ENCODE measurements at regions not wholly inside any gene's neighbourhood (a gene's known extent, or its start where the extent isn't known, plus 50 kb on each side); places are given as distances from the start of the nearest gene placed in this dataset.
"Not testable (repeated sequence)": the region's sequence is repeated elsewhere in the genome, so short reads cannot be mapped to it uniquely, and the experiment has no call there.

DNA sequence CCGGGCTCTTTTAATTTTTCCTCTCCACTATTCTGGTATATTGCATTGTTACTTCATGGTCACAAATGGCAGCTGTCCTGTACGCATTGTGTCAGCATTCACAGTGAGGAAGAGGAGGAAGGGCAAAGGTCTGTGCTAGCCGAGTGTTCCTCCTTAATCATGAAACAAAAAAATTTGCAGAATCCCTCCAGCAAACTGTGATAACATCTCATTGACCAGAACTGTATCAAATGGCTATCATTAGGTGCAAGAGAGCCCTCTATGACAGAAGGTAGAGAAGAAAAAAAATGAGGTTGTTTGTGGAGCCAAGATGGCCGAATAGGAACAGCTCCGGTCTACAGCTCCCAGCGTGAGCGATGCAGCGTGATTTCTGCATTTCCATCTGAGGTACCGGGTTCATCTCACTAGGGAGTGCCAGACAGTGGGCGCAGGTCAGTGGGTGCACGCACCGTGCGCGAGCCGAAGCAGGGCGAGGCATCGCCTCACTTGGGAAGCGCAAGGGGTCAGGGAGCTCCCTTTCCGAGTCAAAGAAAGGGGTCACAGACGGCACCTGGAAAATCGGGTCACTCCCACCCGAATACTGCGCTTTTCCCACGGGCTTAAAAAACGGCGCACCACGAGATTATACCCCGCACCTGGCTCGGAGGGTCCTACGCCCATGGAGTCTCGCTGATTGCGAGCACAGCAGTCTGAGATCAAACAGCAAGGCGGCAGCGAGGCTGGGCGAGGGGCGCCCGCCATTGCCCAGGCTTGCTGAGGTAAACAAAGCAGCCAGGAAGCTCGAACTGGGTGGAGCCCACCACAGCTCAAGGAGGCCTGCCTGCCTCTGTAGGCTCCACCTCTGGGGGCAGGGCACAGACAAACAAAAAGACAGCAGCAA, 180.6 kb upstream of the CHAC2 start:
- H2AFZ ChIP-seq (ENCODE audit: low read length); H3K9ac ChIP-seq (ENCODE audit: low read depth, low read length, poor library complexity); H2BK5ac ChIP-seq (ENCODE audit: low read length); H2BK12ac ChIP-seq (ENCODE audit: low read length); H3K79me1 ChIP-seq (ENCODE audit: low read depth, low read length); H4K8ac ChIP-seq (ENCODE audit: low read depth, low read length); H3K4ac ChIP-seq (ENCODE audit: low read length); H4K91ac ChIP-seq (ENCODE audit: low read depth, low read length, poor library complexity); H3K4me2 ChIP-seq (ENCODE audit: insufficient read depth, low read length, poor library complexity, severe bottlenecking); H2BK15ac ChIP-seq (ENCODE audit: low read length); H3K4me1 ChIP-seq (ENCODE audit: control insufficient read depth in 2 of 2, insufficient read depth in 1 of 2, low read depth in 1 of 2, low read length in 2 of 2); H3K4me3 ChIP-seq (ENCODE audit: low read length in 2 of 2); H3K14ac ChIP-seq (ENCODE audit: low read length); H2AK5ac ChIP-seq (ENCODE audit: low read depth, low read length); H3K27ac ChIP-seq (replicated peaks; ENCODE audit: low read length); H3K36me3 ChIP-seq (replicated peaks in 1 of 2; ENCODE audit: control insufficient read depth in 2 of 2, insufficient read depth in 2 of 2, low read length in 2 of 2); H3K27me3 ChIP-seq (ENCODE audit: control insufficient read depth in 3 of 3, insufficient read depth in 3 of 3, low read depth in 1 of 3, low read length in 3 of 3); H3K23ac ChIP-seq (ENCODE audit: low read depth, low read length, poor library complexity); H3K18ac ChIP-seq (ENCODE audit: low read length); H2BK120ac ChIP-seq (ENCODE audit: low read depth, low read length); H3K9me3 ChIP-seq (replicated peaks in 1 of 2; ENCODE audit: control insufficient read depth in 2 of 2, insufficient read depth in 1 of 2, low read depth in 1 of 2, low read length in 2 of 2); DNase-seq (ENCODE audit: low spot score): not testable (repeated sequence)
- WGBS, 2 donors (ENCODE audit: extremely low coverage in 2 of 2, insufficient read length in 2 of 2, insufficient replicate concordance in 1 of 2): no CpG with 5 or more reads among the region's 38 CpGs

GRCh38 chr2:53584986-53585385, 182.6 kb upstream of the CHAC2 start:
- no peak overlapping the region for H3K23ac ChIP-seq (ENCODE audit: low read depth, low read length, poor library complexity)
- no peak overlapping the region for H2AK5ac ChIP-seq (ENCODE audit: low read depth, low read length)
- no peak overlapping the region for H3K4me2 ChIP-seq (ENCODE audit: insufficient read depth, low read length, poor library complexity, severe bottlenecking)
- no peak overlapping the region for H4K91ac ChIP-seq (ENCODE audit: low read depth, low read length, poor library complexity)
- no peak overlapping the region for H2BK120ac ChIP-seq (ENCODE audit: low read depth, low read length)
- H3K9ac ChIP-seq (ENCODE audit: low read depth, low read length, poor library complexity): no peak overlapping the region
- H3K79me1 ChIP-seq (ENCODE audit: low read depth, low read length): no peaks in the 10 kb centered on the region
- no peak overlapping the region for H2AFZ ChIP-seq (ENCODE audit: low read length)
- no peak overlapping the region for H3K4ac ChIP-seq (ENCODE audit: low read length)
- no peak overlapping the region for H3K4me3 ChIP-seq (ENCODE audit: low read length in 2 of 2)
- no peak overlapping the region for H3K27ac ChIP-seq (replicated peaks; ENCODE audit: low read length)
- H4K8ac ChIP-seq (ENCODE audit: low read depth, low read length): no peak overlapping the region
- DNase-seq (ENCODE audit: low spot score): no peak
- no peak overlapping the region for H2BK15ac ChIP-seq (ENCODE audit: low read length)
- no peak overlapping the region for H3K14ac ChIP-seq (ENCODE audit: low read length)
- H3K18ac ChIP-seq (ENCODE audit: low read length): no peak overlapping the region
- no peaks in the 10 kb centered on the region for H3K4me1 ChIP-seq (ENCODE audit: control insufficient read depth in 2 of 2, insufficient read depth in 1 of 2, low read depth in 1 of 2, low read length in 2 of 2)
- H2BK12ac ChIP-seq (ENCODE audit: low read length): no peak overlapping the region
- H3K9me3 ChIP-seq (replicated peaks in 1 of 2; ENCODE audit: control insufficient read depth in 2 of 2, insufficient read depth in 1 of 2, low read depth in 1 of 2, low read length in 2 of 2): no peaks in the 10 kb centered on the region
- no CpG with 5 or more reads among the region's 5 CpGs for WGBS, 2 donors (ENCODE audit: extremely low coverage in 2 of 2, insufficient read length in 2 of 2, insufficient replicate concordance in 1 of 2)
- H3K36me3 ChIP-seq (replicated peaks in 1 of 2; ENCODE audit: control insufficient read depth in 2 of 2, insufficient read depth in 2 of 2, low read length in 2 of 2): no peaks in the 10 kb centered on the region
- no peaks in the 10 kb centered on the region for H3K27me3 ChIP-seq (ENCODE audit: control insufficient read depth in 3 of 3, insufficient read depth in 3 of 3, low read depth in 1 of 3, low read length in 3 of 3)
- no peak overlapping the region for H2BK5ac ChIP-seq (ENCODE audit: low read length)

GRCh38 chr2:53583583-53583982, 184.0 kb upstream of the CHAC2 start:
- no peak overlapping the region for H2BK12ac ChIP-seq (ENCODE audit: low read length)
- no CpG with 5 or more reads among the region's 3 CpGs for WGBS, 2 donors (ENCODE audit: extremely low coverage in 2 of 2, insufficient read length in 2 of 2, insufficient replicate concordance in 1 of 2)

DNA sequence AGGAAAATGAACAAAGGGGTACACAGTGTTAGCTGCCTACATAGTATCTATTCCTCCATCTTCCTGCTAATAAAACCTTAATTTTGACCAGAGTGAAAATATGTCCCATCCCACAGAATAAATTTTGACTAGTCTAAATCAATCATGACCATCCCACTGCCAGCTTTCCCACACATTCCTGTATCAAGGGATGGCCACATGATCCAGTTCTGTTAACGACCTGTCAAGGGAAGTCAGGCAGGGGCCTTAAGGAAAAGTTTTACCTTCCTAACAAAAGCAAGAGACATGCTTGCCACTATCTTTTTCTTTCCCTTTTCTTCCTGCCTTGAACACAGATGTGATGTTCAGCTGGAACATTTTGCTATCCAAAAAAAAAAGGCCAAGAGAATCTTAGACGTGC, 185.0 kb upstream of the CHAC2 start:
- no peaks in the 10 kb centered on the region for H3K27me3 ChIP-seq (ENCODE audit: control insufficient read depth in 3 of 3, insufficient read depth in 3 of 3, low read depth in 1 of 3, low read length in 3 of 3)

More at GRCh38 chr2:53583583-53583982, 184.0 kb upstream of the CHAC2 start:
- no peaks in the 10 kb centered on the region for H3K27me3 ChIP-seq (ENCODE audit: control insufficient read depth in 3 of 3, insufficient read depth in 3 of 3, low read depth in 1 of 3, low read length in 3 of 3)
- H3K9me3 ChIP-seq (replicated peaks in 1 of 2; ENCODE audit: control insufficient read depth in 2 of 2, insufficient read depth in 1 of 2, low read depth in 1 of 2, low read length in 2 of 2): no peaks in the 10 kb centered on the region
- H3K18ac ChIP-seq (ENCODE audit: low read length): no peak overlapping the region
- H3K36me3 ChIP-seq (replicated peaks in 1 of 2; ENCODE audit: control insufficient read depth in 2 of 2, insufficient read depth in 2 of 2, low read length in 2 of 2): no peaks in the 10 kb centered on the region
- H3K27ac ChIP-seq (replicated peaks; ENCODE audit: low read length): no peak overlapping the region
- no peak overlapping the region for H3K23ac ChIP-seq (ENCODE audit: low read depth, low read length, poor library complexity)
- no peak for DNase-seq (ENCODE audit: low spot score)
- H2AFZ ChIP-seq (ENCODE audit: low read length): no peak overlapping the region
- no peak overlapping the region for H3K4ac ChIP-seq (ENCODE audit: low read length)
- H3K14ac ChIP-seq (ENCODE audit: low read length): no peak overlapping the region
- H2BK120ac ChIP-seq (ENCODE audit: low read depth, low read length): no peak overlapping the region
- H3K9ac ChIP-seq (ENCODE audit: low read depth, low read length, poor library complexity): no peak overlapping the region
- no peak overlapping the region for H4K8ac ChIP-seq (ENCODE audit: low read depth, low read length)
- no peak overlapping the region for H4K91ac ChIP-seq (ENCODE audit: low read depth, low read length, poor library complexity)
- no peak overlapping the region for H2AK5ac ChIP-seq (ENCODE audit: low read depth, low read length)
- H2BK5ac ChIP-seq (ENCODE audit: low read length): no peak overlapping the region
- no peak overlapping the region for H3K4me2 ChIP-seq (ENCODE audit: insufficient read depth, low read length, poor library complexity, severe bottlenecking)
- no peaks in the 10 kb centered on the region for H3K4me1 ChIP-seq (ENCODE audit: control insufficient read depth in 2 of 2, insufficient read depth in 1 of 2, low read depth in 1 of 2, low read length in 2 of 2)
- H3K79me1 ChIP-seq (ENCODE audit: low read depth, low read length): no peaks in the 10 kb centered on the region
- H3K4me3 ChIP-seq (ENCODE audit: low read length in 2 of 2): no peak overlapping the region
- H2BK15ac ChIP-seq (ENCODE audit: low read length): no peak overlapping the region

More for the DNA sequence above, 185.0 kb upstream of the CHAC2 start:
- no peak overlapping the region for H2BK5ac ChIP-seq (ENCODE audit: low read length)
- no peak overlapping the region for H2AK5ac ChIP-seq (ENCODE audit: low read depth, low read length)
- no peak overlapping the region for H2BK12ac ChIP-seq (ENCODE audit: low read length)
- no peak overlapping the region for H2AFZ ChIP-seq (ENCODE audit: low read length)
- H3K18ac ChIP-seq (ENCODE audit: low read length): no peak overlapping the region
- no peak overlapping the region for H3K14ac ChIP-seq (ENCODE audit: low read length)
- no peak overlapping the region for H4K8ac ChIP-seq (ENCODE audit: low read depth, low read length)
- no peak overlapping the region for H3K27ac ChIP-seq (replicated peaks; ENCODE audit: low read length)
- no peak overlapping the region for H3K23ac ChIP-seq (ENCODE audit: low read depth, low read length, poor library complexity)
- no peaks in the 10 kb centered on the region for H3K36me3 ChIP-seq (replicated peaks in 1 of 2; ENCODE audit: control insufficient read depth in 2 of 2, insufficient read depth in 2 of 2, low read length in 2 of 2)
- no peak overlapping the region for H3K4me2 ChIP-seq (ENCODE audit: insufficient read depth, low read length, poor library complexity, severe bottlenecking)
- H4K91ac ChIP-seq (ENCODE audit: low read depth, low read length, poor library complexity): no peak overlapping the region
- H2BK15ac ChIP-seq (ENCODE audit: low read length): no peak overlapping the region
- no peaks in the 10 kb centered on the region for H3K79me1 ChIP-seq (ENCODE audit: low read depth, low read length)
- no peak overlapping the region for H3K9ac ChIP-seq (ENCODE audit: low read depth, low read length, poor library complexity)
- DNase-seq (ENCODE audit: low spot score): no peak
- no peak overlapping the region for H3K4me3 ChIP-seq (ENCODE audit: low read length in 2 of 2)
- WGBS, 2 donors (ENCODE audit: extremely low coverage in 2 of 2, insufficient read length in 2 of 2, insufficient replicate concordance in 1 of 2): no CpG with 5 or more reads among the region's 2 CpGs
- H3K4me1 ChIP-seq (ENCODE audit: control insufficient read depth in 2 of 2, insufficient read depth in 1 of 2, low read depth in 1 of 2, low read length in 2 of 2): no peaks in the 10 kb centered on the region
- H3K4ac ChIP-seq (ENCODE audit: low read length): no peak overlapping the region
- no peaks in the 10 kb centered on the region for H3K9me3 ChIP-seq (replicated peaks in 1 of 2; ENCODE audit: control insufficient read depth in 2 of 2, insufficient read depth in 1 of 2, low read depth in 1 of 2, low read length in 2 of 2)
- no peak overlapping the region for H2BK120ac ChIP-seq (ENCODE audit: low read depth, low read length)

Data from neuronal stem cell (in vitro differentiated cells).